Mammary epithelial cell (primary cell): ENCODE measurements at regions not wholly inside any gene's neighbourhood (a gene's known extent, or its start where the extent isn't known, plus 50 kb on each side); places are given as distances from the start of the nearest gene placed in this dataset.

Source experiments
- CTCF ChIP-seq, 2 donors: IDR thresholded peaks in 1 of 2; conservative IDR thresholded peaks in 1 of 2; 2 replicates each; pipeline ENCODE4 v1.5.1; 2011 to 2012; ENCODE audit warnings: inconsistent platforms in 2 of 2, low read length in 2 of 2, mild to moderate bottlenecking in 2 of 2, control low read depth in 1 of 2, low read depth in 1 of 2; ENCODE audit not compliant: insufficient read depth in 1 of 2; ENCODE audit errors: extremely low read depth in 1 of 2
- EZH2 ChIP-seq: IDR thresholded peaks from 2 replicates; pipeline ENCODE4 v1.6.1; 2012; ENCODE audit warnings: low read length, inconsistent platforms, borderline replicate concordance

GRCh38 chrX:39144956-39145355, 343.7 kb downstream of the MID1IP1 start:
- TF ChIP-seq EZH2: no peak
- no peak for TF ChIP-seq CTCF (conservative IDR thresholded peaks at IDR 0.05 in 1 of 2, IDR thresholded peaks at IDR 0.05 in 1 of 2; ENCODE audit: extremely low read depth in 1 of 2, insufficient read depth in 1 of 2, low read depth in 1 of 2, low read length in 2 of 2)
